ENCODE measurements at regions not wholly inside any gene's neighbourhood (a gene's known extent, or its start where the extent isn't known, plus 50 kb on each side); places are given as distances from the start of the nearest gene placed in this dataset.

GRCh38 chr16:27720731-27721530, 171.0 kb downstream of the KATNIP start:
- Histone ChIP-seq H3K27ac (ENCODE audit: low read depth, low read length) (peak overlapping the region; percentile 75), H3K9me3 (ENCODE audit: control insufficient read depth, insufficient read depth, low read length) (no peaks in the 10 kb centered on the region), H3K36me3 (ENCODE audit: control insufficient read depth, insufficient read depth, low read length) (peaks cover 17% of the 10 kb centered on the region), H3K27me3 (ENCODE audit: control insufficient read depth, insufficient read depth, low read length) (no peaks in the 10 kb centered on the region), H3K4me1 (ENCODE audit: control insufficient read depth, insufficient read depth, low read length) (peaks cover 76% of the 10 kb centered on the region), H3K4me3 (ENCODE audit: low read depth, low read length) (no peak overlapping the region)
- WGBS (ENCODE audit: insufficient coverage), result 23% methylated on average over 15 of the region's 20 CpGs
- peak in 3 of 6 donors; percentile 39 to 92 (median 79) for DNase-seq (ENCODE audit: low read depth in 4 of 6, low spot score in 6 of 6)

DNA sequence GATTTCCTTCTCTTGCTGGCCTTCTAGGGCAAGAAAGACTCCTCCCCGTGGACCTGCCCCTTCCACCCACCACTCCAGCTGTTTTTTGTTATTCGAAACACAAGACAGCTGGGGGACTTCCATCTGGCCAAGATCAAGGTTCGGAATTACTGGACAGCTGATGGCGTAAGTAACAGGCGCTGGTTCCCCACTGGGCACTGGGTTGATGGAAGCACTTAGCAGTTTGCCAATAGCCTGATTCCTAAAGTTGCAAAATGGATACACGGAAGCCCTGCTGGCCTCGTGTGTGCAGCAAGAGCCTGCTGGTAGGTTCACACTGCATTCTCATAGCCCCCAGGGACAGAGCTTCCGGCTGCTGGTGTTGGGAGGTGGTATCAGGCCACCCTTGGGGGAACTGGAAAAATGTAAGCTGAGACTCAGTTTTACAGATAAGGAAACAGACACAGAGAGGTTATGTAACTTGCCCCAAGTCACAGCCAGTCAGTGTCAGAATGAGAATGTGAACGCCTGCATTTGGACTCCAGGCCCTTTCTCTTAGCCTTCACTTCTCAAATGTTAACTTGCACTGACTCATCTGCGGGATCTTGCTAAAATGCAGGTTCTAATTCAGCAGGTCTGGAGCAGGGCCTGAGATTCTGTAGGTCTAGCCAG, 171.7 kb downstream of the KATNIP start:
- Histone ChIP-seq H3K27me3 (ENCODE audit: control insufficient read depth, insufficient read depth, low read length) (no peaks in the 10 kb centered on the region), H3K36me3 (ENCODE audit: control insufficient read depth, insufficient read depth, low read length) (peaks cover 20% of the 10 kb centered on the region), H3K4me3 (ENCODE audit: low read depth, low read length) (no peak overlapping the region), H3K4me1 (ENCODE audit: control insufficient read depth, insufficient read depth, low read length) (peaks cover 76% of the 10 kb centered on the region), H3K9me3 (ENCODE audit: control insufficient read depth, insufficient read depth, low read length) (no peaks in the 10 kb centered on the region), H3K27ac (ENCODE audit: low read depth, low read length) (peak overlapping the region; percentile 75)
- 74% methylated on average over 9 of the region's 10 CpGs for WGBS (ENCODE audit: insufficient coverage)
- no peak for DNase-seq (ENCODE audit: low read depth in 4 of 6, low spot score in 6 of 6)

- DNase-seq (ENCODE audit: low read depth in 4 of 6, low spot score in 6 of 6), result no peak
- H3K4me3 ChIP-seq (ENCODE audit: low read depth, low read length), result no peak overlapping the region
- WGBS (ENCODE audit: insufficient coverage), result no CpG with 5 or more reads among the region's 1 CpG
- peaks cover 76% of the 10 kb centered on the region for H3K4me1 ChIP-seq (ENCODE audit: control insufficient read depth, insufficient read depth, low read length)
- no peaks in the 10 kb centered on the region for H3K27me3 ChIP-seq (ENCODE audit: control insufficient read depth, insufficient read depth, low read length)
- peaks cover 25% of the 10 kb centered on the region for H3K36me3 ChIP-seq (ENCODE audit: control insufficient read depth, insufficient read depth, low read length)
- H3K27ac ChIP-seq (ENCODE audit: low read depth, low read length), result peak overlapping the region; percentile 75
- H3K9me3 ChIP-seq (ENCODE audit: control insufficient read depth, insufficient read depth, low read length), result no peaks in the 10 kb centered on the region
Measured at GRCh38 chr16:27722207-27722606, 172.3 kb downstream of the KATNIP start.

- no peak for DNase-seq (ENCODE audit: low read depth in 4 of 6, low spot score in 6 of 6)
- Histone ChIP-seq H3K27me3 (ENCODE audit: control insufficient read depth, insufficient read depth, low read length) (no peaks in the 10 kb centered on the region), H3K4me1 (ENCODE audit: control insufficient read depth, insufficient read depth, low read length) (peaks cover 70% of the 10 kb centered on the region), H3K4me3 (ENCODE audit: low read depth, low read length) (no peak overlapping the region), H3K36me3 (ENCODE audit: control insufficient read depth, insufficient read depth, low read length) (peaks cover 30% of the 10 kb centered on the region), H3K27ac (ENCODE audit: low read depth, low read length) (peak overlapping the region; percentile 72), H3K9me3 (ENCODE audit: control insufficient read depth, insufficient read depth, low read length) (no peaks in the 10 kb centered on the region)
- 93% methylated on average over 5 of the region's 7 CpGs for WGBS (ENCODE audit: insufficient coverage)
Measured at GRCh38 chr16:27722892-27723450, 173.0 kb downstream of the KATNIP start.

- Histone ChIP-seq H3K4me1 (ENCODE audit: control insufficient read depth, insufficient read depth, low read length) (peaks cover 70% of the 10 kb centered on the region), H3K9me3 (ENCODE audit: control insufficient read depth, insufficient read depth, low read length) (no peaks in the 10 kb centered on the region), H3K36me3 (ENCODE audit: control insufficient read depth, insufficient read depth, low read length) (peaks cover 38% of the 10 kb centered on the region), H3K4me3 (ENCODE audit: low read depth, low read length) (no peak overlapping the region), H3K27me3 (ENCODE audit: control insufficient read depth, insufficient read depth, low read length) (no peaks in the 10 kb centered on the region), H3K27ac (ENCODE audit: low read depth, low read length) (peak overlapping the region; percentile 72)
- DNase-seq (ENCODE audit: low read depth in 4 of 6, low spot score in 6 of 6), result peak in 2 of 6 donors; percentile 30 to 52
- 62% methylated on average over 14 of the region's 15 CpGs for WGBS (ENCODE audit: insufficient coverage)
Measured at GRCh38 chr16:27723711-27724481, 174.0 kb downstream of the KATNIP start.

DNA sequence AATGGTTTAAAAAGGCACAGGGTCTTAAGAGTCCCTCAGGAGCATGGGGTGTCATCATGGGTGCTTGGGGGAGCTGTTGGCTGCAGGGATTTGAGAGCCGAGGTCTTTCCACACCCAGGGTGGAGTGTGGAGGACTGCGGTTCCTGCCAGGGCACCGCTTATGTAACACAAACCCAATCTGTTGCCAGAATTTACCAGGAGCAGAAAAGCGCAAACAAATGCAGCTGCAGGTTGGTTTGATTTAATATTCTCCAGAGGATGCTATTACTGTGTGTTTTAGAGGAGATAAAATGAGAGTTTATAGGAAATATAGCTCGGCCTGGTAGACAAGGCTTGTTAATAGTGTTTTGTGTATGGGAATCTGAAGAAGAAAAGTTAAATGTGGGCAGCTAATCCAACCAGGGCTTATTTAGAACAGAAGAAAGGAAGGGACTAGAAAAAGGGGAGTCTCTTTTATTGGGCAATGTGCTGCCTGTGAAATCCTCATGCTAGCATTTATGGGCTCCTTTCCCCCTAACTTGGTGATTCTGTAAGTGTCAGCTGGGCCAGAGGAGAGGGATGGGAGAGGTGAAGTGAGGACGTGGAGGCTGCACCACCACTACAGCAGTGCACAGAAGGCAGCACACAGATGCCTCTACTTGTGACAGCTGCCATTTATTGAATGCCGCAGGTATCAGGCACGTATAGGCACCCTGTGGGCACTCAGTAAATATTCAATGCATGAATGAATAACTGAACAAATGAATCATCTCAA, 174.7 kb downstream of the KATNIP start:
- WGBS (ENCODE audit: insufficient coverage), result 43% methylated on average over 5 of the region's 8 CpGs
- H3K27ac ChIP-seq (ENCODE audit: low read depth, low read length), result peak overlapping the region; percentile 72

DNA sequence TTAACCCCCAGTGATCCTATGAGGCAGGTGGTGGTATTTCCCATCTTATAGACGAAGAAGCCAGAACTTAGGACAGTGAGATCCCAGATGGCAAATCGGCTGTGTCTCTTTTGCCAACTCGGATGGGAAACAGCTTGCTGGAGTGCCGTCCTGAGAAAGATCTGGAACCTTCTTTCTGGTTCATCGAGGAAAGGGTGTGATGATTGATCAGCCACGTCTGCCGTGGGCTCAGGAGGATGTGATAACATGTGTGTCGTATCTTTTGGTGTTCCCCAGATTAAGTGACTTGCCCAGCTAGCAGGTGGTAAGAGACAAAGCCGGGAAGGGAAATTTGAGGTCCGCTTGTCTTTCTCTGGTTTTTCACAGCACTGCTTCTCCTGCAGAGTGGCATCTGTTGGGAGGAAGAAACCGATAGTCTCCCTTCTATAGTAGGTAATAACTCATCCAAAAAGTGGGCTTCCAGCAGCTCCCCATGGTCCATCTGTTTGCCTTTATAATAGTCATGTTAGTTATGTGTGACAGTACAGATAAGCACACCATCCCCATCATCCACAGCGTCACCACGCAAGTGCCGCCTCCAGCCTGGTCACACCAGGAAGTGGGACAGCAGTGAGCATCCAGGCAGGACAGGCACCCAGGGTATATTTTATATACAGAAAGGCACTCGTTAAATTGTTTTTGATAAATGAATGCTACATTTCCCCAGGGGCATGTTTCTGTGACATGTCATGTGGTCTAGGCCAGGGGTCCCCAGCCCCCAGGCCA, 175.5 kb downstream of the KATNIP start:
- Histone ChIP-seq H3K4me3 (ENCODE audit: low read depth, low read length) (no peak overlapping the region), H3K9me3 (ENCODE audit: control insufficient read depth, insufficient read depth, low read length) (no peaks in the 10 kb centered on the region), H3K27ac (ENCODE audit: low read depth, low read length) (peak overlapping the region; percentile 72), H3K27me3 (ENCODE audit: control insufficient read depth, insufficient read depth, low read length) (no peaks in the 10 kb centered on the region), H3K36me3 (ENCODE audit: control insufficient read depth, insufficient read depth, low read length) (peaks cover 38% of the 10 kb centered on the region), H3K4me1 (ENCODE audit: control insufficient read depth, insufficient read depth, low read length) (peaks cover 63% of the 10 kb centered on the region)
- DNase-seq (ENCODE audit: low read depth in 4 of 6, low spot score in 6 of 6), result peak in 1 of 6 donors; percentile 70
- 67% methylated on average over 10 of the region's 15 CpGs for WGBS (ENCODE audit: insufficient coverage)

More for the DNA sequence above, 174.7 kb downstream of the KATNIP start:
- Histone ChIP-seq H3K4me1 (ENCODE audit: control insufficient read depth, insufficient read depth, low read length) (peaks cover 66% of the 10 kb centered on the region), H3K9me3 (ENCODE audit: control insufficient read depth, insufficient read depth, low read length) (no peaks in the 10 kb centered on the region), H3K4me3 (ENCODE audit: low read depth, low read length) (no peak overlapping the region), H3K27me3 (ENCODE audit: control insufficient read depth, insufficient read depth, low read length) (no peaks in the 10 kb centered on the region), H3K36me3 (ENCODE audit: control insufficient read depth, insufficient read depth, low read length) (peaks cover 38% of the 10 kb centered on the region)
- DNase-seq (ENCODE audit: low read depth in 4 of 6, low spot score in 6 of 6), result peak in 2 of 6 donors; percentile 48 to 66

DNA sequence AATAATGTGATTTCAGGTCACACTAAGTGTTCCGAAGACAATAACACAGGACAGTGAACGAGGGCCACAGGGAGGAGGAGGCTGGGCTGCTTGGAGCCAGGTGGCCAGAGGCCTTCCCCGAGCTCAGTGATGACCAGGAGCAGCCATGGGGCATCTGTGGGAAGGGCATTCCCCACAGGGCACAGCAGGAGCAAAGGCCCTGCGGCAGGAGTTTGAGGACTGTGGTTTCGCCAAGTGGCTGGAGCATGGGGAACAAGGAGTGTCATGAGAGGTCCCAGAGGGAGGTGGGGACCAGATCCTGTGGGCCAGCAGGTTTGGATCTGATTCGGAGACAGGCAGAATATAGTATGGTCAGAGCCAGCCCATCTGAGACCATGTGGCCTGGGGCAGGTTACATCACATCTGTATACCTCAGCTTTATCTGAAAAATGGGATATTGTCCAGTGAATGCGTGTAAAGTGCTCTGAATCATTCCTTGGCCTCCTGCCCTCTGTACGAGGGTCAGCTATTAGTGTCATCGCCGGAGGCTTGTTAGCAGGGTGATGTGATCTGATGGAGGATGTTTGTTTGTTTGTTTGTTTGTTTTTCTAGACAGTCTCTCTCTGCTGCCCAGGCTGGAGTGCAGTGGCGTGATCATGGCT, 176.8 kb downstream of the KATNIP start:
- Histone ChIP-seq H3K27me3 (ENCODE audit: control insufficient read depth, insufficient read depth, low read length) (no peaks in the 10 kb centered on the region), H3K27ac (ENCODE audit: low read depth, low read length) (no peak overlapping the region), H3K36me3 (ENCODE audit: control insufficient read depth, insufficient read depth, low read length) (peaks cover 41% of the 10 kb centered on the region), H3K9me3 (ENCODE audit: control insufficient read depth, insufficient read depth, low read length) (no peaks in the 10 kb centered on the region), H3K4me1 (ENCODE audit: control insufficient read depth, insufficient read depth, low read length) (peaks cover 55% of the 10 kb centered on the region), H3K4me3 (ENCODE audit: low read depth, low read length) (no peak overlapping the region)
- no peak for DNase-seq (ENCODE audit: low read depth in 4 of 6, low spot score in 6 of 6)
- WGBS (ENCODE audit: insufficient coverage), result 94% methylated on average over 9 of the region's 11 CpGs
